OCI-LY1 (cell line): ENCODE measurements at regions not wholly inside any gene's neighbourhood (a gene's known extent, or its start where the extent isn't known, plus 50 kb on each side); places are given as distances from the start of the nearest gene placed in this dataset.

ENCODE experiments used
- EZH2 ChIP-seq: fragments of 200-600 bp; sonication (generic), shearing (Covaris generic); IDR thresholded peaks from 2 replicates; pipeline ENCODE4 v1.8.0; 2017; ENCODE audit warnings: borderline replicate concordance, mixed run types, mild to moderate bottlenecking, antibody characterized with exemption, low read length, moderate library complexity, mixed read lengths
- TF ChIP-seq, protein P1 (sequence below): fragments of 200-600 bp; sonication (generic), shearing (Covaris generic); IDR thresholded peaks from 2 replicates; pipeline ENCODE4 v1.5.1; 2017; ENCODE audit warnings: mild to moderate bottlenecking, antibody characterized with exemption, low read length, moderate library complexity, mixed read lengths

- TF ChIP-seq, protein P1, sequence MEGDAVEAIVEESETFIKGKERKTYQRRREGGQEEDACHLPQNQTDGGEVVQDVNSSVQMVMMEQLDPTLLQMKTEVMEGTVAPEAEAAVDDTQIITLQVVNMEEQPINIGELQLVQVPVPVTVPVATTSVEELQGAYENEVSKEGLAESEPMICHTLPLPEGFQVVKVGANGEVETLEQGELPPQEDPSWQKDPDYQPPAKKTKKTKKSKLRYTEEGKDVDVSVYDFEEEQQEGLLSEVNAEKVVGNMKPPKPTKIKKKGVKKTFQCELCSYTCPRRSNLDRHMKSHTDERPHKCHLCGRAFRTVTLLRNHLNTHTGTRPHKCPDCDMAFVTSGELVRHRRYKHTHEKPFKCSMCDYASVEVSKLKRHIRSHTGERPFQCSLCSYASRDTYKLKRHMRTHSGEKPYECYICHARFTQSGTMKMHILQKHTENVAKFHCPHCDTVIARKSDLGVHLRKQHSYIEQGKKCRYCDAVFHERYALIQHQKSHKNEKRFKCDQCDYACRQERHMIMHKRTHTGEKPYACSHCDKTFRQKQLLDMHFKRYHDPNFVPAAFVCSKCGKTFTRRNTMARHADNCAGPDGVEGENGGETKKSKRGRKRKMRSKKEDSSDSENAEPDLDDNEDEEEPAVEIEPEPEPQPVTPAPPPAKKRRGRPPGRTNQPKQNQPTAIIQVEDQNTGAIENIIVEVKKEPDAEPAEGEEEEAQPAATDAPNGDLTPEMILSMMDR, result no peak
- TF ChIP-seq EZH2, result no peak
These were observed 412.6 kb downstream of the KCNJ3 start for GRCh38 chr2:155111070-155111469.
